ENCODE measurements at regions not wholly inside any gene's neighbourhood (a gene's known extent, or its start where the extent isn't known, plus 50 kb on each side); places are given as distances from the start of the nearest gene placed in this dataset.
"Not testable (repeated sequence)": the region's sequence is repeated elsewhere in the genome, so short reads cannot be mapped to it uniquely, and the experiment has no call there.

DNA sequence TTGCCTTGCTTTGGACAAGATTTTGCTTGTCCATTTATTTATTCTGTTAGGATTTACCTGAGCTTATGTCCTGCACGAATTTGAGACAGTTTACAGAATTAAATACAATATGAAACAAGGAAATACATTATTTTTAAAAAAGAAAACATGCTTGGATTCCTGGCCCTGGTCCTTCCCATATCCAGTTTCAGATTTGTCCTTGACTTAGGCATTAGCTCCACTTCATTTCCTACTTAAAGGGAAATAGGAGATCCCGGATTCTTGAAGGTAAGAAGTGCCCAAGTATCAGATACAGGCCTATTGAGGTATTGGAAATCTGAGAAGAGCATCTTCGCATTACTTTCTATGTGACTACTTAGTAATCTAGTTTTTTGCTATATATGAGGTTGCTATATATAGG lies 672.0 kb downstream of the SI start:
- H3K4me1 Mint-ChIP-seq = no peaks in the 10 kb centered on the region
- no peak overlapping the region for H3K27ac Mint-ChIP-seq
- no peaks in the 10 kb centered on the region for H3K36me3 Mint-ChIP-seq
- H3K27me3 Mint-ChIP-seq (ENCODE audit: low read depth in 3 of 3) = no peaks in the 10 kb centered on the region
- DNase-seq = no peak
- H3K9me3 Mint-ChIP-seq = peaks cover 3 to 30% (median 21%) of the 10 kb centered on the region in 6 donors
- no peak overlapping the region for H3K4me3 Mint-ChIP-seq

DNA sequence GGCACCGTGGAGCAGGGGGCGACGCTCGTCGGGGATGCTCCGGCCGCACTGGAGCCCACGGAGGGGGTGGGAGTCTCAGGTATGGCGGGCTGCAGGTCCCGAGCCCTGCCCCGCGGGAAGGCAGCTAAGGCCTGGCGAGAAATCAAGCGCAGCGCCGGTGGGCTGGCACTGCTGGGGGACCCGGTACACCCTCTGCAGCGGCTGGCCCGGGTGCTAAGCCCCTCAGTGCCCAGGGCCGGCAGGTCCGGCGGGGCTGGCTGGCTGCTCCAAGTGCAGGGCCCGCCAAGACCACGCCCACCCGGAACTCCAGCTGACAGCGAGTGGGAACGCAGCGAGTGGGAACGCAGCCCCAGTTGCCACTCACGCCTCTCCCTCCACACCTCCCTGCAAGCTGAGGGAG lies 676.4 kb downstream of the SI start:
- H3K27me3 Mint-ChIP-seq (ENCODE audit: low read depth in 3 of 3) = no peaks in the 10 kb centered on the region
- DNase-seq = no peak
- peaks cover 3 to 41% (median 19%) of the 10 kb centered on the region in 6 donors for H3K9me3 Mint-ChIP-seq
- H3K27ac Mint-ChIP-seq = no peak overlapping the region
- no peaks in the 10 kb centered on the region for H3K4me1 Mint-ChIP-seq
- no peaks in the 10 kb centered on the region for H3K36me3 Mint-ChIP-seq
- H3K4me3 Mint-ChIP-seq = no peak overlapping the region

DNA sequence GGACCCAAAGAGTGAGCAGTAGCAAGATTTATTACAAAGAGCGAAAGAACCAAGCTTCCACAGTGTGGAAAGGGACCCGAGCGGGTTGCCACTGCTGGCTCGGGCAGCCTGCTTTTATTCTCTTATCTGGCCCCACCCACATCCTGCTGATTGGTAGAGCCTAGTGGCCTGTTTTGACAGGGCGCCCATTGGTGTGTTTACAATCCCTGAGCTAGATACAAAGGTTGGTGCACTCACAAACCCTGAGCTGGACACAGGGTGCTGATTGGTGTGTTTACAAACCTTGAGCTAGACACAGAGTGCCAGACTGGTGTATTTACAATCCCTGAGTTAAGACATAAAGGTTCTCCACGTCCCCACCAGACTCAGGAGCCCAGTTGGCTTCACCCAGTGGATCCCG lies 676.9 kb downstream of the SI start:
- not testable (repeated sequence) for DNase-seq; H3K27ac Mint-ChIP-seq; H3K36me3 Mint-ChIP-seq; H3K4me1 Mint-ChIP-seq; H3K27me3 Mint-ChIP-seq (ENCODE audit: low read depth in 3 of 3); H3K4me3 Mint-ChIP-seq
- peaks cover 3 to 38% (median 19%) of the 10 kb centered on the region in 6 donors for H3K9me3 Mint-ChIP-seq

DNA sequence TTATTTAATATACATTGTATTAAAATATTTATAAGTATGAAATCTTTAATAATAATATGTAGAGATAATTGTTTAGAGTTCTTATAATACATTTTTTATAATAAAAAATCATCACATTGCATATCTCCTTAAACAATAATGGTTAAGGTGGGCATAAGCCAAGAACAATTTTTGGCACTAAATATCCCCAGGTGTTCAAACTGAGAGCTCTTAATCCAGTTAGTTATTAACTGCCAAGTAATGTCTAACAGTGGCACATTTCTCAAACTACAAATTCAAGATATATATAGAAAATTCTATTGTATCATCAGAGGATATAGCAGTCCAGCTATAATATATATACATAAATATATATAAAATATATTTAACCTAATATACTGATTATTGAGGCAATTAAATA lies 680.8 kb downstream of the SI start:
- Mint-ChIP-seq H3K27me3 (ENCODE audit: low read depth in 3 of 3) (no peaks in the 10 kb centered on the region), H3K9me3 (peaks cover 0 to 27% (median 15%) of the 10 kb centered on the region in 6 donors), H3K4me1 (no peaks in the 10 kb centered on the region), H3K4me3 (no peak overlapping the region), H3K27ac (no peak overlapping the region), H3K36me3 (no peaks in the 10 kb centered on the region)
- DNase-seq = no peak

DNA sequence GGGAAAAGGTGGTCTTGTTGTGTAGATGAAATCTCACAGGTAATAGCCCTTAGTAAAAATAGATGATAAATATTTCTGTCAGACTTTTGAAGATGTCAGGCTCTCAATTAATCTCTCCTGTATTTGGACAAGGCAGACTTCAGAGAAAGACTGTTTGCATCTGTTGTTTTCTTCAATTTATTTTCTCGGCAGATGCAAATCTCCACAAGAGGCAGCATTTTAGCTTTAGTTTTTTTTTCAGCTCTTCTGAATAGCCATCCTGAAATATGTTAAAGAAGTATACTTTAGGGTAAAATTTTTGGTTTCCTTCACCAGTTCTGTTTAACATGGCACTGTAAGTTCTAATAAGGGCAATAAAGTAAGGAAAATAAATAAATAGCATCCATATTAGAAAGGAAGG lies 685.1 kb downstream of the SI start:
- no peaks in the 10 kb centered on the region for H3K4me1 Mint-ChIP-seq
- peaks cover 8 to 30% (median 13%) of the 10 kb centered on the region in 6 donors for H3K9me3 Mint-ChIP-seq
- no peak for DNase-seq
- no peak overlapping the region for H3K27ac Mint-ChIP-seq
- H3K27me3 Mint-ChIP-seq (ENCODE audit: low read depth in 3 of 3) = no peaks in the 10 kb centered on the region
- no peaks in the 10 kb centered on the region for H3K36me3 Mint-ChIP-seq
- H3K4me3 Mint-ChIP-seq = no peak overlapping the region

DNA sequence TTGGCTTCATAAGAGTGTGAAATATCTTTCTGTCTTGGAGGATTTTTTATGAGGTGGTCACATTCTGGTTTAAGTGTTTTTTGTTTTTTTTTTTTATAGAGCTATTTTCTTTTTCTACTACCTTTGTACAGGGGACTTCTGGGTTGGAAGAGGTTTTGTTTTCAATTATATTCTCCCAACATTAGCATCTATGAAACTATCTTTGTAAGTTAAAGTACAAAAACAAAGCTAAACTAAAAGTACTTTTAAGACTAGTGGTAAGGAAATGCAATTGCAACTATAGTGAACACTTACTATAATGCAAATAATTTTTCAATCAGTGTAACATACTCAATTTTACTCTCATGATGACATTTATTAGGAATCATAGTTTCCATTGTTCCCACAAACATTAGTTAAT lies 688.2 kb downstream of the SI start:
- Mint-ChIP-seq H3K36me3 (no peaks in the 10 kb centered on the region), H3K4me3 (no peak overlapping the region), H3K4me1 (no peaks in the 10 kb centered on the region), H3K27ac (no peak overlapping the region), H3K27me3 (ENCODE audit: low read depth in 3 of 3) (no peaks in the 10 kb centered on the region), H3K9me3 (peaks cover 12 to 39% (median 22%) of the 10 kb centered on the region in 6 donors)
- no peak for DNase-seq

DNA sequence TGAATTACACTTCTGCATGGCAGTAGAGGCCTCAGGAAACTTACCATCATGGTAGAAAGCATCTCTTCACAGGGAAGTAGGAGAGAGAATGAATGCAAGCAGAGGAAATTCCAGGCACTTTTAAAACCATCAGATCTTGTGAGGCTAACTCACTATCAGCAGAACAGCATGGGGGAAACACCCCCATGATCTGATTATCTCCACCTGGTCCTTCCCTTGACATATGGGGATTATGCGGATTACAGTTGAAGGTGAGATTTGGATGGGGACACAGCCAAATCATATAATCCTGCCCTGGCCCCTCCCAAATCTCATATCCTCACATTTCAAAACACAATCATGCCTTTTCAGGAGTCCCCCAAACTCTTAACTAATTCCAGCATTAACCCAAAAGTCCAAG lies 691.1 kb downstream of the SI start:
- H3K4me3 Mint-ChIP-seq = no peak overlapping the region
- no peak for DNase-seq
- peaks cover 10 to 37% (median 22%) of the 10 kb centered on the region in 6 donors for H3K9me3 Mint-ChIP-seq
- H3K27me3 Mint-ChIP-seq (ENCODE audit: low read depth in 3 of 3) = no peaks in the 10 kb centered on the region
- H3K4me1 Mint-ChIP-seq = no peaks in the 10 kb centered on the region
- no peaks in the 10 kb centered on the region for H3K36me3 Mint-ChIP-seq
- H3K27ac Mint-ChIP-seq = no peak overlapping the region

DNA sequence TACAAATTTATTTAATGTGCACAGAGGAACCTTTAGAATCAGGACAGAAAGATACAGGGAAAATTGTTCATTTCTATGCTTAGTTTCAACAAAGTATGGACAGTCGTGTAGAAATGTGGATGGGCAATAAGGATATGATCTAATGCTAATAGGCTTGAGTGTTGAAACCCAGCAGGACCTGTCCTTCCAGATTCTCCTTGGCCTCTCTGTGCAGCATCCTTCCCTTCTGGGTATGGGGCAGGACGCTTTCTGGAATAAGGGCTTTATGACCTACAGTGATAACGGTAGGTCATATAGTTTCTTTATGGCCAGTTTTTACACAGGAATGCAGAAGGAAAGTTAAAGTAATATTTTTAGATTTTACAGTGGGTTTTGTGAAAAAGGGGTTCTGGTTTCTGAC lies 698.1 kb downstream of the SI start:
- Mint-ChIP-seq H3K4me3 (no peak overlapping the region), H3K4me1 (no peaks in the 10 kb centered on the region), H3K27me3 (ENCODE audit: low read depth in 3 of 3) (no peaks in the 10 kb centered on the region), H3K36me3 (no peaks in the 10 kb centered on the region), H3K27ac (no peak overlapping the region), H3K9me3 (peaks cover 2 to 24% (median 13%) of the 10 kb centered on the region in 6 donors)
- no peak for DNase-seq

DNA sequence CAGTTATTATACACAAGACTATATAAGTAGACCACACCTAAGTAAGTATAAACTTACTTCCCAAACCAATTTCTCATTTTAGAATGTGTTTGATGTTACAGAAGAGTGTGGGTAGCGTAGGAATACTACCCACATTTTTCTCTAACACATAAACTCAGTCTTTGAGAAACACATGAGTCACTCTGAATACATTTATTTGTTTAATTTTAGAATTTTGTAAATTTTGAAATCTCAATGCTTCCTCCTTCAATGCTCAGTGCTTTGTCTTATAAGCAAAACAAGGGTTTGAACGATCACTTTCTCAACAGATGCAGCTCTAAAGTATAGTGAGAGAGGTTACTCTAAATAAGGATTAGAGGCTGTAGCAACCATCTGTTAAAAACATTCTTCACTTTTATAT lies 700.8 kb downstream of the SI start:
- no peaks in the 10 kb centered on the region for H3K36me3 Mint-ChIP-seq
- no peak overlapping the region for H3K27ac Mint-ChIP-seq
- H3K27me3 Mint-ChIP-seq (ENCODE audit: low read depth in 3 of 3) = no peaks in the 10 kb centered on the region
- peaks cover 3 to 20% (median 15%) of the 10 kb centered on the region in 6 donors for H3K9me3 Mint-ChIP-seq
- H3K4me3 Mint-ChIP-seq = no peak overlapping the region
- DNase-seq = no peak
- no peaks in the 10 kb centered on the region for H3K4me1 Mint-ChIP-seq

DNA sequence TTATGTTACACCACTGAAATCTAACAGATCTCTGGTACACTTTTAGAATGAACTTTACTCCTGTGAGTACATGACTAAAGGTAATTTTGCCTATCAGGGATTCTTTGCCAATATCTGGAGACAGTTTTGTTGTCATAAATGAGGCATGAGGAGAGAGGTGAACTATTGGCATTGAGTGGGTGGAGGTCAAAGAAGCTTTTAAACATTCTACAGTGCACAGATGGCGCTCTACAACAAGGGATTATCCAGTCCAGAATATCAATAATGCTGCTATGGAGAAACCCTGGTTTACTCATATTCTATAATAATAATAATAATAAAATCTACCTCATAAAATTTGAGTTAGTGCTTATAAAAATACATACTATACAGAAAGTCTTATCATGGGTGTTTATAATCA lies 702.3 kb downstream of the SI start:
- H3K27me3 Mint-ChIP-seq (ENCODE audit: low read depth in 3 of 3) = no peaks in the 10 kb centered on the region
- no peak overlapping the region for H3K4me3 Mint-ChIP-seq
- no peak overlapping the region for H3K27ac Mint-ChIP-seq
- DNase-seq = no peak
- no peaks in the 10 kb centered on the region for H3K4me1 Mint-ChIP-seq
- no peaks in the 10 kb centered on the region for H3K36me3 Mint-ChIP-seq
- H3K9me3 Mint-ChIP-seq = peaks cover 3 to 27% (median 17%) of the 10 kb centered on the region in 6 donors

DNA sequence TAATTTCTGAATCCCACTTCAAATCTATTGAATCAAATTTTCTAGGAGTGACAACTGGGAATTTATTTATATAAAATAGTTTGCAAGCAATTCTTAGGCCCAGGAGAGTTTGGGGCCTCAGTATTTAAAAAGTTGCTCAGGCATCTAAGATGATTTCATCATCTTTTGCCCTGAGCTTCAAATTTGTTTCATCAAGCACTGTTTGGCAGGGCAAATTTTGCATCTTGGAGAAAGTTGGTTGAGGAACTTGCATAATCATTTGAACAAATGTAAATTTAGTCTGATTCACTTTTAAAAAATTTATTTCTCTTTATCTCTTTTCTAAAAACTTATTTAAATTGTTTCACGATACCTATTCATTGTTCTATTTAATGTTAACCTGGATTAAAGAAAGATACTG lies 702.8 kb downstream of the SI start:
- no peak for DNase-seq
- Mint-ChIP-seq H3K4me3 (no peak overlapping the region), H3K9me3 (peaks cover 3 to 28% (median 17%) of the 10 kb centered on the region in 6 donors), H3K36me3 (no peaks in the 10 kb centered on the region), H3K4me1 (no peaks in the 10 kb centered on the region), H3K27me3 (ENCODE audit: low read depth in 3 of 3) (no peaks in the 10 kb centered on the region), H3K27ac (no peak overlapping the region)

DNA sequence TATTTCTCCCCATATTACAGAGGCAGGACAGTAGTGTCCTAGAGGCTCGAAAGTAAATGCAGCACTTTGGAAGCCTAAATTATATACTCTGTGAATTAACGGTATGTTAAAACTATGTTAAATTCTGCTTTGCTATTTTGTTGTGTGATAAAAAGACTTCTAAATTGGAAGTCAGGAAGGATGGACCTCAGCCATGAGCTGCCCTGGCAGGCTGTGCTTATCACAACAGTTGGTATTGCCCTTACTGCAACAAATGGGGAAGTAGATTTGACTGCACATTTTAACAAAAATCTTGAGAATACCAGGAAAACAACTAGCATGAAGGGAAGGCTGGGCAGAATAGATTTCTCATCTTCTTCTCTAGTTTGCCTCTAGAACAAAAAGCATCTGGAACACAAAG lies 706.6 kb downstream of the SI start:
- no peaks in the 10 kb centered on the region for H3K4me1 Mint-ChIP-seq
- no peak overlapping the region for H3K27ac Mint-ChIP-seq
- no peak for DNase-seq
- H3K9me3 Mint-ChIP-seq = peaks cover 6 to 37% (median 15%) of the 10 kb centered on the region in 6 donors
- H3K27me3 Mint-ChIP-seq (ENCODE audit: low read depth in 3 of 3) = no peaks in the 10 kb centered on the region
- no peak overlapping the region for H3K4me3 Mint-ChIP-seq
- H3K36me3 Mint-ChIP-seq = no peaks in the 10 kb centered on the region

DNA sequence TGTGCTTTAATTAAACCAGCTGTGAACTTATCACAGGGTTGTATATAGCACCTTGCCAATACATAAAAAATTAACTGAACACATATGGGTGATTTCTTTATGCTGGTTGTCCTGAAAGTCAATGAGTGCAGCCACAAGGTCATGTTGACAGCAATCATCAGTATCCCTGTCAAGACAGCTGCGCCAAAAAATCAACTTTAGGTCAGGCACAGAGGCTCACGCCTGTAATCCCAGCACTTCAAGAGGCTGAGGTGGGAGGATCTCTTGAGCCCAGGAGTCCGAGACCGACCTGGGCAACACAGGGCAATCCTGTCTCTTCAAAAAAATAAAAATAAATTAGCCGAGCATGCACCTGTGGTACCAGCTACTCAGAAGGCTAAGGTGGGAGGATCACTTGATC lies 707.3 kb downstream of the SI start:
- no peak for DNase-seq
- Mint-ChIP-seq H3K4me1 (no peaks in the 10 kb centered on the region), H3K9me3 (peaks cover 6 to 37% (median 15%) of the 10 kb centered on the region in 6 donors), H3K4me3 (no peak overlapping the region), H3K36me3 (no peaks in the 10 kb centered on the region), H3K27me3 (ENCODE audit: low read depth in 3 of 3) (no peaks in the 10 kb centered on the region), H3K27ac (no peak overlapping the region)

DNA sequence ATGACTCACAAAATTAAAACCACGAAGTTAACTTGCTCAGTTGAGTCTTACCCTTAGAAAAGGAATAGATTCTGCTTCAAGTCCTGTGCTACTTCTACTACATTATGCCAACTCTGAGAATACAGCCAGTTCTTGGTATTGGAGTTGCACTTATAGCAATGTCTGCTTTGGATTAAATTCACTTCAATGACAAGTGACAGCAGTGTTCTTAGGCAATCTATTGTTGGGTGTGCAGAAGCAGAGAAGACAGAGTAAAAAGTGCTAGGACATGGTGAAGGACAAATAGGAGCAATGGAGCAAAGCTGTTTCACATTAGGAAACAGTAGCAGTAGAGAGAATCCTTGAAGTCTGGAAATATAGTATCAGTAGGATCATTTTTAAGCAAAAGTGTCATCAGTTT lies 713.1 kb downstream of the SI start:
- no peaks in the 10 kb centered on the region for H3K4me1 Mint-ChIP-seq
- H3K27ac Mint-ChIP-seq = no peak overlapping the region
- H3K9me3 Mint-ChIP-seq = peaks cover 2 to 33% (median 13%) of the 10 kb centered on the region in 6 donors
- no peak overlapping the region for H3K4me3 Mint-ChIP-seq
- no peak for DNase-seq
- H3K36me3 Mint-ChIP-seq = no peaks in the 10 kb centered on the region
- no peaks in the 10 kb centered on the region for H3K27me3 Mint-ChIP-seq (ENCODE audit: low read depth in 3 of 3)

DNA sequence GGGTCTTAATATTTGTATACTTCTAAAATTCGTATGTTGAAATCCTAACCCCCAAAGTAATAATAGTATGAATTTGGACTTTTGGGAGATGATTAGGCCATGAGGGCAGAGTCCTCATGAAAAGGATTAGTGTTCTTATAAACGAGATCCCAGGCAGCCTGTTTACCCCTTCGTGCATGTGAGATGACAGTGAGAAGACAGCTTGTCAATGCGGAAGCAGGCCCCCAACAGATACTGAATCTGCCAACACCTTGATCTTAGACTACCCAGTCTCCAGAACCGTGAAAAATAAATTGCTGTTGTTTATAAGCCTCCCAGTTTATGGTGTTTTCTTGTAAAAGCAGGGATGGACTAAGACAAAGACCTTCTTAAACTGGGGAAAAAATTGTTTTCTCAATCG lies 714.2 kb downstream of the SI start:
- Mint-ChIP-seq H3K36me3 (no peaks in the 10 kb centered on the region), H3K27me3 (ENCODE audit: low read depth in 3 of 3) (no peaks in the 10 kb centered on the region), H3K4me3 (no peak overlapping the region), H3K27ac (no peak overlapping the region), H3K4me1 (no peaks in the 10 kb centered on the region), H3K9me3 (peaks cover 2 to 35% (median 10%) of the 10 kb centered on the region in 6 donors)
- DNase-seq = no peak
